GM23248 (cell line): ENCODE measurements at regions not wholly inside any gene's neighbourhood (a gene's known extent, or its start where the extent isn't known, plus 50 kb on each side); places are given as distances from the start of the nearest gene placed in this dataset.

Experiments used
- DNase-seq: peaks from one replicate; pipeline ENCODE4 v3.0.0-alpha.2; 2015
- H2AFZ ChIP-seq: fragments of 200-600 bp; sonication (generic); 2 replicates; pipeline ENCODE4 v1.6.1; 2016; ENCODE audit warnings: antibody characterized with exemption
- H3F3A ChIP-seq: fragments of 200-600 bp; sonication (generic); 2 replicates; pipeline ENCODE4 v1.6.1; 2016; ENCODE audit warnings: mild to moderate bottlenecking, antibody characterized with exemption, mixed run types; ENCODE audit not compliant: insufficient read depth
- H3K27ac ChIP-seq: fragments of 200-600 bp; sonication (generic); 2 replicates; pipeline ENCODE4 v1.5.1; 2016; ENCODE audit warnings: mild to moderate bottlenecking
- H3K27me3 ChIP-seq: fragments of 200-600 bp; sonication (generic); replicated peaks from 2 replicates; pipeline ENCODE4 v1.6.1; 2016; ENCODE audit warnings: mild to moderate bottlenecking; ENCODE audit not compliant: insufficient read depth
- H3K36me3 ChIP-seq: fragments of 200-600 bp; sonication (generic); 2 replicates; pipeline ENCODE4 v1.6.1; 2016; ENCODE audit warnings: low read depth, mild to moderate bottlenecking
- H3K4me1 ChIP-seq: fragments of 200-600 bp; sonication (generic); 2 replicates; pipeline ENCODE4 v1.6.1; 2016; ENCODE audit warnings: mild to moderate bottlenecking; ENCODE audit not compliant: insufficient read depth
- H3K4me2 ChIP-seq: fragments of 200-600 bp; sonication (generic); one replicate; pipeline ENCODE4 v1.6.1; 2016; ENCODE audit warnings: mild to moderate bottlenecking; ENCODE audit not compliant: unreplicated experiment
- H3K4me3 ChIP-seq: fragments of 200-600 bp; sonication (generic); 2 replicates; pipeline ENCODE4 v1.5.1; 2016; ENCODE audit warnings: mild to moderate bottlenecking
- H3K79me2 ChIP-seq: fragments of 200-600 bp; sonication (generic); 2 replicates; pipeline ENCODE4 v1.6.1; 2016; ENCODE audit warnings: mild to moderate bottlenecking; ENCODE audit not compliant: insufficient read depth
- H3K9ac ChIP-seq: fragments of 200-600 bp; sonication (generic); 2 replicates; pipeline ENCODE4 v1.6.1; 2016; ENCODE audit warnings: mild to moderate bottlenecking
- H3K9me2 ChIP-seq: fragments of 200-600 bp; sonication (generic); 2 replicates; pipeline ENCODE4 v1.6.1; 2016; ENCODE audit warnings: mixed run types, mild to moderate bottlenecking, moderate library complexity; ENCODE audit not compliant: insufficient read depth
- H3K9me3 ChIP-seq: fragments of 200-600 bp; sonication (generic); one replicate; pipeline ENCODE4 v1.6.1; 2017; ENCODE audit warnings: low read depth
- H4K20me1 ChIP-seq: fragments of 200-600 bp; sonication (generic); 2 replicates; pipeline ENCODE4 v1.6.0; 2016; ENCODE audit not compliant: insufficient read depth
- EZH2 ChIP-seq: fragments of 200-600 bp; sonication (generic); IDR thresholded peaks from 2 replicates; pipeline ENCODE4 v1.6.1; 2018; ENCODE audit warnings: antibody characterized with exemption, mild to moderate bottlenecking; ENCODE audit not compliant: insufficient read depth, poor library complexity, severe bottlenecking
- EZH2phosphoT487 ChIP-seq: fragments of 200-600 bp; sonication (generic); IDR thresholded peaks from 2 replicates; pipeline ENCODE4 v1.6.1; 2018; ENCODE audit warnings: antibody characterized with exemption, moderate library complexity, mild to moderate bottlenecking, low read depth; ENCODE audit not compliant: insufficient read depth
- WGBS, 2 experiments: methylation state at CpG; one replicate each; pipeline ENCODE4 v1.1.6; 2015 to 2017; ENCODE audit warnings: low lambda C conversion rate in 2 of 2, low coverage in 1 of 2; ENCODE audit errors: missing lambda C conversion rate in 2 of 2; 5-methylcytosine and 5-hydroxymethylcytosine counted together
- in situ Hi-C: fragments of 300-500 bp; cut with MboI; formaldehyde crosslinking; loops from 2 replicates; pipeline ENCODE4 v1.15.0; 2020

GRCh38 chr1:11373029-11373894, 100.3 kb downstream of the UBIAD1 start:
- in situ Hi-C loops = no loop called here
- TF ChIP-seq EZH2phosphoT487 = no peak
- no peak for TF ChIP-seq EZH2
- no peak for DNase-seq
- Histone ChIP-seq H3K27ac (no peak overlapping the region), H3K9me3 (no peaks in the 10 kb centered on the region), H3K36me3 (no peaks in the 10 kb centered on the region), H3K27me3 (no peaks in the 10 kb centered on the region), H2AFZ (no peak overlapping the region), H3K4me3 (no peak overlapping the region), H3K4me1 (no peaks in the 10 kb centered on the region), H3K79me2 (no peaks in the 10 kb centered on the region), H3K9me2 (no peaks in the 10 kb centered on the region), H3K4me2 (no peak overlapping the region), H3F3A (no peaks in the 10 kb centered on the region), H4K20me1 (no peaks in the 10 kb centered on the region), H3K9ac (no peak overlapping the region)
- 11 to 14% methylated on average over 10 of the region's 10 CpGs for WGBS, 2 experiments

GRCh38 chr1:11373895-11374747, 101.1 kb downstream of the UBIAD1 start:
- Histone ChIP-seq H3K27me3 (no peaks in the 10 kb centered on the region), H3K79me2 (no peaks in the 10 kb centered on the region), H2AFZ (no peak overlapping the region), H3K9ac (no peak overlapping the region), H3K4me3 (no peak overlapping the region), H3K4me1 (no peaks in the 10 kb centered on the region), H3K9me3 (no peaks in the 10 kb centered on the region), H3K9me2 (no peaks in the 10 kb centered on the region), H3K27ac (no peak overlapping the region), H3K4me2 (no peak overlapping the region), H3F3A (no peaks in the 10 kb centered on the region), H4K20me1 (no peaks in the 10 kb centered on the region), H3K36me3 (no peaks in the 10 kb centered on the region)
- in situ Hi-C loops = no loop called here
- WGBS, 2 experiments = 24 to 35% methylated on average over 5 of the region's 5 CpGs
- no peak for DNase-seq
- TF ChIP-seq EZH2 = no peak
- no peak for TF ChIP-seq EZH2phosphoT487

GRCh38 chr1:11374748-11375110, 101.7 kb downstream of the UBIAD1 start:
- H3K27ac ChIP-seq = no peak overlapping the region
- WGBS, 2 experiments = 79 to 83% methylated on average over 5 of the region's 5 CpGs
- no peaks in the 10 kb centered on the region for H3K79me2 ChIP-seq
- no peak overlapping the region for H2AFZ ChIP-seq
- H3K4me1 ChIP-seq = no peaks in the 10 kb centered on the region
- TF ChIP-seq EZH2 (no peak), EZH2phosphoT487 (no peak)
- in situ Hi-C loops = no loop called here
- DNase-seq = no peak
- H3F3A ChIP-seq = no peaks in the 10 kb centered on the region
- no peak overlapping the region for H3K4me2 ChIP-seq
- no peaks in the 10 kb centered on the region for H3K36me3 ChIP-seq
- no peaks in the 10 kb centered on the region for H3K9me2 ChIP-seq
- no peaks in the 10 kb centered on the region; the same call in 1 of the 2 replicates for H3K27me3 ChIP-seq
- no peak overlapping the region for H3K4me3 ChIP-seq
- H3K9me3 ChIP-seq = no peaks in the 10 kb centered on the region
- H3K9ac ChIP-seq = no peak overlapping the region
- H4K20me1 ChIP-seq = no peaks in the 10 kb centered on the region

GRCh38 chr1:11377001-11377583, 101.9 kb upstream of the DISP3 start:
- no peak overlapping the region for H3K4me3 ChIP-seq
- H3K4me2 ChIP-seq = no peak overlapping the region
- no peaks in the 10 kb centered on the region for H3K9me2 ChIP-seq
- no peaks in the 10 kb centered on the region for H3K36me3 ChIP-seq
- no peak for DNase-seq
- no peak overlapping the region for H3K9ac ChIP-seq
- in situ Hi-C loops = no loop called here
- H2AFZ ChIP-seq = no peak overlapping the region
- H4K20me1 ChIP-seq = no peaks in the 10 kb centered on the region
- WGBS, 2 experiments = 47 to 51% methylated on average over 9 of the region's 9 CpGs
- no peaks in the 10 kb centered on the region for H3K4me1 ChIP-seq
- no peak overlapping the region for H3K27ac ChIP-seq
- H3F3A ChIP-seq = no peaks in the 10 kb centered on the region
- H3K9me3 ChIP-seq = no peaks in the 10 kb centered on the region
- no peaks in the 10 kb centered on the region for H3K79me2 ChIP-seq
- TF ChIP-seq EZH2phosphoT487 (no peak), EZH2 (no peak)
- no peaks in the 10 kb centered on the region; the same call in 1 of the 2 replicates for H3K27me3 ChIP-seq
